ENCODE measurements at regions not wholly inside any gene's neighbourhood (a gene's known extent, or its start where the extent isn't known, plus 50 kb on each side); places are given as distances from the start of the nearest gene placed in this dataset.

DNA sequence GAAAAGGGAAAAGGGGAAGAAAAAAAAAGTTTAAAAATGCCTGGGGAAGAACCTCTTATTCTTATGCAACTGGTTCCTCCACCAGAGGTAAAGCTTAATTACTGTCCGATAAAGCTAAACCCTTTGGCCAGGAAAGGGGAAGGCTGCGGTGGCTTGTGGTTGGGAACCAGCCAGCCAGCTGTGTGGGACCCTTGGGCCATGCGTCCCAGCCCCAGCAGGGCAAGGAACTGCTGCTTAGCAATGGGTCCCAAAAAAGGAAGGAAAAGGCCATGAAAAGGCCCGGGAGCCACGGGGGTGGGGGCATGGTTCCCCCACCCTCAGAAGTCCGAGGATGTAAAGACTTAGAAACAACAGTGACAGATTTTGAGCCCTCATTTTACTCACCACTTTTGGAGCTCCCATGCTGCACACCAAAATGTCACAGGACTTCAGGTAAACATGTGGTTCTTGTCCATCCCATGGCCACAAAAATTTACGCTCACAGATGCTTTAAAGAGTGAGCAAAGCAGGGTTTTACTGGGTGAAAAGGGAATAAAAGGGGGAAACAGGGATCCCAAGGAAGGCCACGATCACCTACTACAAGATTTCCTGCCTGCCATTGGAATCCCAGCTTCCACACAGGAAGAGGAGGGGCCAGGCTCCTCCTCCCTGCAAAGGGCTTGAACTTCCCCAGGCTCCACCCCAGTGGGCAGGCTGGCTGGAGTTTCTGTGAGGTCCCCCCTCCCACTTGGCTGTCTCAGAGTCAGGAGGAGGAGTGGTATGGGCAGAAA, 1234.7 kb upstream of the GJE1 start:
- TF ChIP-seq, protein P1, sequence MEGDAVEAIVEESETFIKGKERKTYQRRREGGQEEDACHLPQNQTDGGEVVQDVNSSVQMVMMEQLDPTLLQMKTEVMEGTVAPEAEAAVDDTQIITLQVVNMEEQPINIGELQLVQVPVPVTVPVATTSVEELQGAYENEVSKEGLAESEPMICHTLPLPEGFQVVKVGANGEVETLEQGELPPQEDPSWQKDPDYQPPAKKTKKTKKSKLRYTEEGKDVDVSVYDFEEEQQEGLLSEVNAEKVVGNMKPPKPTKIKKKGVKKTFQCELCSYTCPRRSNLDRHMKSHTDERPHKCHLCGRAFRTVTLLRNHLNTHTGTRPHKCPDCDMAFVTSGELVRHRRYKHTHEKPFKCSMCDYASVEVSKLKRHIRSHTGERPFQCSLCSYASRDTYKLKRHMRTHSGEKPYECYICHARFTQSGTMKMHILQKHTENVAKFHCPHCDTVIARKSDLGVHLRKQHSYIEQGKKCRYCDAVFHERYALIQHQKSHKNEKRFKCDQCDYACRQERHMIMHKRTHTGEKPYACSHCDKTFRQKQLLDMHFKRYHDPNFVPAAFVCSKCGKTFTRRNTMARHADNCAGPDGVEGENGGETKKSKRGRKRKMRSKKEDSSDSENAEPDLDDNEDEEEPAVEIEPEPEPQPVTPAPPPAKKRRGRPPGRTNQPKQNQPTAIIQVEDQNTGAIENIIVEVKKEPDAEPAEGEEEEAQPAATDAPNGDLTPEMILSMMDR (IDR thresholded peaks at IDR 0.05; ENCODE audit: control insufficient read depth, extremely low read depth, insufficient read depth): no peak
- peak overlapping the region; percentile 19 for H3K4me3 ChIP-seq (ENCODE audit: low read depth, low read length)
- no peak for DNase-seq (ENCODE audit: low read depth)

DNA sequence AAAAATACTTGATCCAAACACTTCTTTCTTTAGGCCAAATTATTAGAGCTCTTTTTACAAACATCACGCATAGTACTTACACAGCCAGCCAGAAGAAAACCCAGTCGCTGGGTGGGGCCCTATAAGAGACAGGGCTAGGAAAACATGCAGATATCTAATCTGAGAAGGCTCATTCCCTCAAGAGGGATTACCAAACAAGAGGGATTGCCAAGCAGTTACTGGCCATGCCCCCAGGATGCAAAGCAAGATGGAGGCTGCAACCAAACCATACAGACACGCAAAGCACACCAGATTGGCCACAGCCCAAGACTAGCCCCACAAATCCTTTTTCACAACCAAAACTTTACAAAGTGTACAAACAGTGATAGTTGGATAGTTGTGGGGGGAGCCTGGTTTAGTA, 1235.4 kb upstream of the GJE1 start:
- H3K4me3 ChIP-seq (ENCODE audit: low read depth, low read length): no peak overlapping the region
- TF ChIP-seq, protein P1 (IDR thresholded peaks at IDR 0.05; ENCODE audit: control insufficient read depth, extremely low read depth, insufficient read depth): no peak
- DNase-seq (ENCODE audit: low read depth): no peak

DNA sequence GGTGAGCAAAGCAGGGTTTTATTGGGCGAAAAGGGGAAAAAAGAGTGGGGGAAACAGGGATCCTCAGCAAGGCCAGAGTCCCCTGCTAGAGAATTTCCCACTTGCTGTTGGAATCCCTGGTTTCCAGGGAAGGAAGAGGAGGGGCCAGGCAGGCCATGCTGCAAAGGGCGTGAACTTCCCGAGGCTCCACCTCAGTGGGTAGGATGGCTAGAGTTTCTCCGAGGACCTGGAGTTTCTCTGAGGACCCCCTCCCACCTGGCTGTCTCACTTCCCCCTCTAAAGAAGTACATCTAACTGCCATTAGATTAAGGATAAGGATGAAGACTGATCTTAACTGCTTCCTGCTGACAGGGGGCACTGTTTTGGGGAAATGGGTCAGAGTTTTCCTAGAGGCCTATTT, 1239.3 kb upstream of the GJE1 start:
- TF ChIP-seq, protein P1 (IDR thresholded peaks at IDR 0.05; ENCODE audit: control insufficient read depth, extremely low read depth, insufficient read depth): no peak
- no peak overlapping the region for H3K4me3 ChIP-seq (ENCODE audit: low read depth, low read length)
- DNase-seq (ENCODE audit: low read depth): no peak

DNA sequence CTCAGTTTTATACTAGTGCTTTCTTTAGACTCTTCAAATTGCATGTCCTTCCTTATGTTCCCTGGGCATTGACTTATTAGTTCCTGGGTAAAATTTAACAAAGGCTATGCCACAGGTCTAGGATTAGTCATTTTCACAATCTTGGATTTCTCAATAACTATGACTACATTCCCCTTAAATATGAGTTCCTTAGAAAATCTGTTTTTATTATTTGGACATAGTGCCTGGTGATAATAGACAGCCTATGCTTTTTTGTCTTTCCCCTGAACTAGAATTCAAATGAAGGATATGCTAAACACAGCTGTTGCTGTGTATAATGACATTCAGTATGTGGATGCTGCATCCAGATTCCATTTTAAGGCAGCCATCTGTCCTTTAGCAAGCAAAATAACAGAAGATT, 1252.8 kb upstream of the GJE1 start:
- no peak for DNase-seq (ENCODE audit: low read depth)
- TF ChIP-seq, protein P1 (IDR thresholded peaks at IDR 0.05; ENCODE audit: control insufficient read depth, extremely low read depth, insufficient read depth): no peak
- H3K4me3 ChIP-seq (ENCODE audit: low read depth, low read length): no peak overlapping the region

DNA sequence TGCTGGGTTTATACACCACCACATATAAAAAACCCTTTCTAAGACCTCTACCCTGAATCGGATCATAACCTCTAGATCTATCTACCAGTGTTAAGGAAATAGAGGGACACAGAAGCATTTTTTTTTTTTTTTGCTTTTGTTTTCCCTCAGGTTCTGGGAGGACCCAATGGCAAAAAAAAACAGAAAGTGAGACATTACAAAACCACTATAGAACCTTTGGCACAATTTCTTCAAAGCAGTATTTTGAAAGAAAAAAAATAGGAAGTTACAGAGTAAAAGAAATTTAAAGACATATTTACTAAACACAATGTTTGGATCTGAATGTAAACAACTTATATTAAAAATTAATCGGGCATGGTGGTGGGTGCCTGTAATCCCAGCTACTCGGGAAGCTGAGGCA, 1258.7 kb upstream of the GJE1 start:
- TF ChIP-seq, protein P1 (IDR thresholded peaks at IDR 0.05; ENCODE audit: control insufficient read depth, extremely low read depth, insufficient read depth): no peak
- no peak for DNase-seq (ENCODE audit: low read depth)
- no peak overlapping the region for H3K4me3 ChIP-seq (ENCODE audit: low read depth, low read length)

DNA sequence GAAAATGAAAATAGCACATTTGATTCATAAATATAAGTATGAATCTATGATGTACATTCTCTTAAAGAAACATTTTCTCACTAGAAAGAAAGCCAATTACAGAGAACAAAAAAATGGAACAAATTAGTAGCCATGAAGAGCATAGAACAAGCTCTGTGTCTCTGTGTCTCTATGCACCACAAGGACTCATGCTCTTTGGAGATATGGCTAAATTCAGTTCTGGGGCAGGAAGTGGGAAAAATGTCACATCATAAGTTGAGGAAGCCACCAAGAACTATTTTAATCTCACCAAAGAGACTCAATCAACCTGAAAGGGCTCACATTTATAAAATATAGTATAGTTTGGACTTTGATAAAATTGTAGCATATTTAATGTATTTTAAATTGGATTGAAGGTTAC, 1259.8 kb upstream of the GJE1 start:
- DNase-seq (ENCODE audit: low read depth): no peak
- TF ChIP-seq, protein P1 (IDR thresholded peaks at IDR 0.05; ENCODE audit: control insufficient read depth, extremely low read depth, insufficient read depth): no peak
- no peak overlapping the region for H3K4me3 ChIP-seq (ENCODE audit: low read depth, low read length)

DNA sequence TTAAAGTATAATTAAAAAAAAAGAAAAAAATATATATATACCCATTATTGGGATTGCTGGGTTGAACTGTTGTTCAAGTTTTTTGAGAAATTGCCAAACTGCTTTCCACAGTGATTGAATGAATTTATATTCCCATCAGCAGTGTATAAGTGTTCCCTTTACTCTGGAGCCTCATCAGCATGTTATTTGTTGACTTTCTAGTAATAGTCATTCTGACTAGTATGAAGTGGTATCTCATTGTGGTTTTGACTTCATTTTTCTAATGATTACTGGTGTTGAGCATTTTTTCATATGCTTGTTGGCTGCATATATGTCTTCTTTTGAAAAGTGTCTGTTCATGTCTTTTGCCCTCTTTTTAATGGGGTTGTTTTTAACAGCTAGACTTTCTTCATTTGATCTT, 1260.8 kb upstream of the GJE1 start:
- no peak for DNase-seq (ENCODE audit: low read depth)
- no peak overlapping the region for H3K4me3 ChIP-seq (ENCODE audit: low read depth, low read length)
- TF ChIP-seq, protein P1 (IDR thresholded peaks at IDR 0.05; ENCODE audit: control insufficient read depth, extremely low read depth, insufficient read depth): no peak
